ENCODE measurements at regions not wholly inside any gene's neighbourhood (a gene's known extent, or its start where the extent isn't known, plus 50 kb on each side); places are given as distances from the start of the nearest gene placed in this dataset.

- no peak for TF ChIP-seq CTCF (IDR thresholded peaks at IDR 0.05)
- H3K27ac ChIP-seq, result no peak overlapping the region
- no peak for ATAC-seq (ENCODE audit: insufficient number of reproducible peaks, low FRiP score, low read depth)
Observed at GRCh38 chr11:106249617-106250239, 172.3 kb downstream of the AASDHPPT start.

GRCh38 chr11:106262852-106263251, 185.4 kb downstream of the AASDHPPT start:
- Histone ChIP-seq H3K4me3 (no peak overlapping the region), H3K4me1 (ENCODE audit: control insufficient read depth in 1 of 2, low read depth in 2 of 2) (no peaks in the 10 kb centered on the region), H3K27me3 (replicated peaks; ENCODE audit: insufficient read depth) (no peaks in the 10 kb centered on the region), H3K36me3 (no peaks in the 10 kb centered on the region), H3K27ac (no peak overlapping the region), H3K9me3 (no peaks in the 10 kb centered on the region)
- no peak for DNase-seq (ENCODE audit: low spot score)
- TF ChIP-seq CTCF (IDR thresholded peaks at IDR 0.05), result no peak
- no peak for ATAC-seq (ENCODE audit: insufficient number of reproducible peaks, low FRiP score, low read depth)

More at GRCh38 chr11:106249617-106250239, 172.3 kb downstream of the AASDHPPT start:
- Histone ChIP-seq H3K4me3 (no peak overlapping the region), H3K36me3 (no peaks in the 10 kb centered on the region), H3K4me1 (ENCODE audit: control insufficient read depth in 1 of 2, low read depth in 2 of 2) (no peaks in the 10 kb centered on the region), H3K9me3 (no peaks in the 10 kb centered on the region), H3K27me3 (replicated peaks; ENCODE audit: insufficient read depth) (no peaks in the 10 kb centered on the region)
- DNase-seq (ENCODE audit: low spot score), result no peak

GRCh38 chr11:106263527-106263926, 186.1 kb downstream of the AASDHPPT start:
- H3K27ac ChIP-seq, result no peak overlapping the region
- H3K36me3 ChIP-seq, result no peaks in the 10 kb centered on the region
- DNase-seq (ENCODE audit: low spot score) (no peak), ATAC-seq (ENCODE audit: insufficient number of reproducible peaks, low FRiP score, low read depth) (no peak)
- no peaks in the 10 kb centered on the region for H3K9me3 ChIP-seq
- no peaks in the 10 kb centered on the region for H3K27me3 ChIP-seq (replicated peaks; ENCODE audit: insufficient read depth)
- H3K4me1 ChIP-seq (ENCODE audit: control insufficient read depth in 1 of 2, low read depth in 2 of 2), result no peaks in the 10 kb centered on the region
- no peak for TF ChIP-seq CTCF (IDR thresholded peaks at IDR 0.05)
- no peak overlapping the region for H3K4me3 ChIP-seq

- TF ChIP-seq CTCF (IDR thresholded peaks at IDR 0.05), result no peak
- ATAC-seq (ENCODE audit: insufficient number of reproducible peaks, low FRiP score, low read depth) (no peak), DNase-seq (ENCODE audit: low spot score) (no peak)
- Histone ChIP-seq H3K36me3 (no peaks in the 10 kb centered on the region), H3K27me3 (replicated peaks; ENCODE audit: insufficient read depth) (no peaks in the 10 kb centered on the region), H3K27ac (no peak overlapping the region), H3K4me1 (ENCODE audit: control insufficient read depth in 1 of 2, low read depth in 2 of 2) (no peaks in the 10 kb centered on the region), H3K9me3 (no peaks in the 10 kb centered on the region), H3K4me3 (no peak overlapping the region)
Observed at GRCh38 chr11:106271086-106271485, 193.6 kb downstream of the AASDHPPT start.

GRCh38 chr11:106271686-106272085, 194.2 kb downstream of the AASDHPPT start:
- no peak overlapping the region for H3K4me3 ChIP-seq
- ATAC-seq (ENCODE audit: insufficient number of reproducible peaks, low FRiP score, low read depth) (no peak), DNase-seq (ENCODE audit: low spot score) (no peak)
- H3K27ac ChIP-seq, result no peak overlapping the region
- no peaks in the 10 kb centered on the region for H3K36me3 ChIP-seq
- TF ChIP-seq CTCF (IDR thresholded peaks at IDR 0.05), result no peak
- H3K9me3 ChIP-seq, result no peaks in the 10 kb centered on the region
- H3K27me3 ChIP-seq (replicated peaks; ENCODE audit: insufficient read depth), result no peaks in the 10 kb centered on the region
- no peaks in the 10 kb centered on the region for H3K4me1 ChIP-seq (ENCODE audit: control insufficient read depth in 1 of 2, low read depth in 2 of 2)
